GM20000 (cell line): ENCODE measurements at regions not wholly inside any gene's neighbourhood (a gene's known extent, or its start where the extent isn't known, plus 50 kb on each side); places are given as distances from the start of the nearest gene placed in this dataset.

Experiments
- DNase-seq: peaks from one replicate; pipeline ENCODE4 v3.0.0; 2012; ENCODE audit warnings: low spot score
- CTCF ChIP-seq: IDR thresholded peaks from 2 replicates; pipeline ENCODE4 v1.5.1; 2012; ENCODE audit warnings: mild to moderate bottlenecking, control low read depth; ENCODE audit errors: extremely low read depth, missing control alignments

DNA sequence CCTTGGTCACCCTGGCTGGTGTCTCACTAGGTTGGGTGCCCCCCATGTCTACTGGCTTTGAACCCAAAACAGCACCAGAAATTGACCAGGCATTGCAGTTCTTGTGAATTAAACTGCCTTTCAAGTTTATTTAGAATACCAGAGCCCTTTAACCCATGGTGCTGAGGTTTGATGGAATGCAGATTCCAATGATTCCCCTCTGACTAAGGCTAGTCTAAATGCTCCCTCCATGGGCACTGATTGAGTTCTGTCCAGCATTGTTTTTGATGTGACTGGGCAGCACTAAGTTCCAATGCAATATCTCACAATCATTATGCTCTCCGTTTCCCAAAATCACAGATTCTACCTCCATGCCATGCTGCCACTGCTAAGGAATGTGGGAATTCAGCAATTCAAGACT, 1047.4 kb upstream of the LRRN3 start:
- no peak for DNase-seq
- no peak for TF ChIP-seq CTCF

DNA sequence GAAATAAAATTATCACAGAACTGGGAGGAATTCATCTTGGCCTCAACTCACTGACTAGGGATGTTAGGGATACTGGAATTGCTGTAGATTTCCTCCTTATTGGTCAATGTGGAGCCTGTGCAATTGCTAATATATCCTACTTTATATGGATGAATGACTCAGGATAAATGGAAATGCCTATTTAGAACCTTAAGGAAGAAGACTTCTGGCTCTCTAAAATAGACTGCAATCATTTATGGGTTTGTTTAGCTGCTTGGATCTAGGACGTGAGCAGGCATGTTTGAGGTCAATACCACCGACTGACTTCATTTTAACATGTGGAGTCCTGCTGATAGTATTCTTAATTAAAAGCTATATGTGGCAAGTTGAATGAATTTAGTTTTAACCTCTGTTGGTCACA, 1040.1 kb upstream of the LRRN3 start:
- no peak for TF ChIP-seq CTCF
- DNase-seq = no peak

GRCh38 chr7:110051372-110051771, 1039.6 kb upstream of the LRRN3 start:
- DNase-seq = no peak
- no peak for TF ChIP-seq CTCF

DNA sequence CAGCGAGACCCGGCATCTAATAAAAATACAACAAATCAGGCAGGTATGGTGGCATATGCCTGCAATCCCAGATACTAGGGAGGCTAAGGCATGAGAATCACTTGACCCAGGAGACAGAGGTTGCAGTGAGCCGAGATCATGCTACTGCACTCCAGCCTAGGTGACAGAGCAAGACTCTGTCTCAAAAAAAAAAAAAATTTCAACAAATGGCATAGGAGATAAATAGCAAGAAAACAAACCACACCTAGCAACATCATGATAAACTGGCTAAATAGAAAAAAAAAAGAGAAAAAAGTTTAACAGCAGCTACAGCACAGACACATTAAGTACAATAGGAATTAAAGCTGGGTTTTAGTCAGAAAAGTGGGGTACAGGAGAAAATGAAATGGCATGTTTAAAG, 1034.6 kb upstream of the LRRN3 start:
- no peak for DNase-seq
- TF ChIP-seq CTCF = no peak

GRCh38 chr7:110058401-110058800, 1032.5 kb upstream of the LRRN3 start:
- no peak for DNase-seq
- TF ChIP-seq CTCF = no peak

DNA sequence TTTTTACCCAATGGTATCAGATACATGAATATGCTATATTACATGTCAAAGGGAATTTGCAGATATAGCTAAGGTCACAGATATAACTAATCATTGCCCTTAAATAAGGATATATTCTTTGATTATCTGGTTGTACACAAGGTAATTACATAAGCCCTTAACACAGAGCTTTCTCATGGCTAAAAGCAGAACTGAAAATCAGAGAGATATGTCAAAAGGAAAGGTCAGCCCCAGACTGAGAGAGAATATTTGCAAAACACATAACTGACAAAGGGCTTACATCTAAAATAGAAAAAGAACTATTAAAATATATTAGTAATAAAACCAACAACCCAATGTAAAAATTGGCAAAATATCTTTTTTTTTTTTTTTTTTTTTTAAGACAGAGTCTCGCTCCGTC, 1029.5 kb upstream of the LRRN3 start:
- DNase-seq = peak; percentile 8
- no peak for TF ChIP-seq CTCF

- no peak for DNase-seq
- no peak for TF ChIP-seq CTCF
Observed at GRCh38 chr7:110065121-110065520, 1025.8 kb upstream of the LRRN3 start.
